ENCODE measurements at regions not wholly inside any gene's neighbourhood (a gene's known extent, or its start where the extent isn't known, plus 50 kb on each side); places are given as distances from the start of the nearest gene placed in this dataset.
A peak's percentile ranks its signal among the peaks of the same experiment; 100 is the strongest.

GRCh38 chr1:166573199-166573598 lies 266.1 kb upstream of the POGK start (continued):
- no peak for TF ChIP-seq PHF20 (CRISPR knock-in tag; IDR thresholded peaks at IDR 0.05)
- TF ChIP-seq KLF15 (CRISPR knock-in tag; IDR thresholded peaks at IDR 0.05; ENCODE audit: borderline replicate concordance), result no peak
- no peak for TF ChIP-seq ONECUT2 (CRISPR knock-in tag; IDR thresholded peaks at IDR 0.05)

- no peaks in the 10 kb centered on the region for H4K20me1 ChIP-seq (ENCODE audit: insufficient read depth, low read length)
- H3K4me2 ChIP-seq (ENCODE audit: low read depth, low read length), result no peak overlapping the region
- no peaks in the 10 kb centered on the region for H3K9me3 ChIP-seq (ENCODE audit: low read length)
- no peak overlapping the region for H3K9ac ChIP-seq (ENCODE audit: insufficient read depth, low read depth, low read length)
- ChIA-PET POLR2A (no interaction called here), CTCF (ENCODE audit: low intra/inter-chr PET ratio, low total read pairs) (no interaction called here)
- DNase-seq (ENCODE audit: low spot score) (no peak), FAIRE-seq (no peak), ATAC-seq (no peak)
- WGBS (ENCODE audit: low lambda C conversion rate), result 12% methylated on average over 7 of the region's 7 CpGs
- H3K4me3 ChIP-seq (replicated peaks in 1 of 3; ENCODE audit: insufficient read depth in 1 of 3, low read depth in 2 of 3, low read length in 3 of 3), result no peak overlapping the region
- no peak overlapping the region for H2AFZ ChIP-seq (ENCODE audit: low read length)
- peaks cover 0 to 5% of the 10 kb centered on the region in 2 experiments; a peak in 2 of 5 replicates for H3K27me3 ChIP-seq (ENCODE audit: control insufficient read depth in 1 of 2, insufficient read depth in 2 of 2, low read length in 2 of 2)
- H3K79me2 ChIP-seq (ENCODE audit: insufficient read depth, low read length), result no peaks in the 10 kb centered on the region
- BruUV-seq (replicated peaks), result no TSS peak
- in situ Hi-C loops (cut with HindIII; ENCODE audit: extremely low pct_ligation_motif_present, low pct_unique_long_range_greater_than_20kb) (no loop called here), intact Hi-C loops (cut with micrococcal nuclease; ENCODE audit: unreplicated experiment) (no loop called here)
- H3K36me3 ChIP-seq (replicated peaks in 1 of 2; ENCODE audit: control insufficient read depth in 1 of 2, insufficient read depth in 2 of 2, low read length in 2 of 2), result no peaks in the 10 kb centered on the region
- H3K4me1 ChIP-seq (ENCODE audit: insufficient read depth, low read length), result no peaks in the 10 kb centered on the region
- 0 out of 4 replicates have a peak, but pooled peaks of 1 of the 2 experiments have one; percentile 22 for TF ChIP-seq MAFK (conservative IDR thresholded peaks at IDR 0.05 in 1 of 2, IDR thresholded peaks at IDR 0.05 in 1 of 2; ENCODE audit: low read length in 2 of 2)
- no peak for TF ChIP-seq ZNF850 (CRISPR knock-in tag; conservative IDR thresholded peaks at IDR 0.05)
- 0 out of 2 replicates have a peak, but pooled peaks have one; percentile 4 for TF ChIP-seq MAFF (IDR thresholded peaks at IDR 0.05; ENCODE audit: low read depth, low read length)
- TF ChIP-seq CAMTA2 (CRISPR knock-in tag; IDR thresholded peaks at IDR 0.05; ENCODE audit: borderline replicate concordance), result no peak
- no peak for TF ChIP-seq MED1 (CRISPR knock-in tag; IDR thresholded peaks at IDR 0.05)
- no peak for TF ChIP-seq ZBTB34 (CRISPR knock-in tag; IDR thresholded peaks at IDR 0.05)
- no peak for TF ChIP-seq DMAP1 (CRISPR knock-in tag; IDR thresholded peaks at IDR 0.05)
- no peak for TF ChIP-seq FOXP4 (CRISPR knock-in tag; IDR thresholded peaks at IDR 0.05)
- TF ChIP-seq ZNF207 (IDR thresholded peaks at IDR 0.05; ENCODE audit: borderline replicate concordance), result no peak
- no peak for TF ChIP-seq ZNF253 (CRISPR knock-in tag; IDR thresholded peaks at IDR 0.05; ENCODE audit: borderline replicate concordance)
- no peak overlapping the region for H3K27ac ChIP-seq (ENCODE audit: extremely low read length, insufficient read depth, low read length)
These were observed 259.4 kb upstream of the POGK start for GRCh38 chr1:166579557-166580501.

Measured in HepG2 (cell line).